PC-9 (cell line): ENCODE measurements at regions not wholly inside any gene's neighbourhood (a gene's known extent, or its start where the extent isn't known, plus 50 kb on each side); places are given as distances from the start of the nearest gene placed in this dataset.

Source experiments
- BruUV-seq: library from RNA; stranded (reverse); fragments of 400-500 nt; replicated peaks from 2 replicates; lab custom pipeline; 2021; lab: Mats Ljungman, UMichigan
- CTCF ChIA-PET: fragments of 300-600 bp; sonication (Branson Sonifier 250); formaldehyde crosslinking; loops from one replicate; lab custom pipeline; 2022; ENCODE audit warnings: antibody characterized with exemption; lab: Charles Lee
- POLR2A ChIA-PET: fragments of 300-600 bp; sonication (Branson Sonifier 250); formaldehyde crosslinking; loops from one replicate; lab custom pipeline; 2022; ENCODE audit warnings: antibody characterized with exemption; ENCODE audit not compliant: unreplicated experiment; lab: Charles Lee
- DNase-seq, 2 experiments: peaks; one replicate each; pipeline versions ENCODE4 v3.0.0 to v3.0.0-alpha.2; 2015 to 2022; ENCODE audit warnings: mixed read lengths in 1 of 2
- H2AFZ ChIP-seq: fragments of 200-600 bp; sonication (generic); 2 replicates; pipeline ENCODE4 v1.8.1; 2017; ENCODE audit warnings: antibody characterized with exemption
- H3F3A ChIP-seq: fragments of 200-600 bp; sonication (generic); 2 replicates; pipeline ENCODE4 v1.8.1; 2017; ENCODE audit warnings: antibody characterized with exemption, mild to moderate bottlenecking, low read depth; ENCODE audit not compliant: insufficient read depth
- H3K27ac ChIP-seq: fragments of 200-600 bp; sonication (generic); 2 replicates; pipeline ENCODE4 v1.6.1; 2016; ENCODE audit warnings: mixed run types
- H3K27me3 ChIP-seq: fragments of 200-600 bp; sonication (generic); 2 replicates; pipeline ENCODE4 v1.6.1; 2016; ENCODE audit warnings: low read depth, mixed run types; ENCODE audit not compliant: insufficient read depth
- H3K36me3 ChIP-seq: fragments of 200-600 bp; sonication (generic); 2 replicates; pipeline ENCODE4 v1.6.1; 2016; ENCODE audit warnings: low read depth, mixed run types
- H3K4me1 ChIP-seq: fragments of 200-600 bp; sonication (generic); replicated peaks from 2 replicates; pipeline ENCODE4 v1.6.1; 2016; ENCODE audit warnings: mixed run types; ENCODE audit not compliant: insufficient read depth
- H3K4me2 ChIP-seq: fragments of 200-600 bp; sonication (generic); 2 replicates; pipeline ENCODE4 v1.6.1; 2017; ENCODE audit warnings: mixed run types
- H3K4me3 ChIP-seq: fragments of 200-600 bp; sonication (generic); 2 replicates; pipeline ENCODE4 v1.6.1; 2016; ENCODE audit warnings: mixed run types
- H3K79me2 ChIP-seq: fragments of 200-600 bp; sonication (generic); 2 replicates; pipeline ENCODE4 v1.6.1; 2017; ENCODE audit warnings: low read depth, mixed run types
- H3K9me2 ChIP-seq: fragments of 200-600 bp; sonication (generic); 2 replicates; pipeline ENCODE4 v1.8.1; 2017; ENCODE audit warnings: mild to moderate bottlenecking; ENCODE audit not compliant: insufficient read depth
- H3K9me3 ChIP-seq: fragments of 200-600 bp; sonication (generic); 2 replicates; pipeline ENCODE4 v1.8.1; 2016; ENCODE audit warnings: low read depth; ENCODE audit not compliant: insufficient read depth
- H4K20me1 ChIP-seq: fragments of 200-600 bp; sonication (generic); 2 replicates; pipeline ENCODE4 v1.8.1; 2017; ENCODE audit not compliant: insufficient read depth
- CTCF ChIP-seq: fragments of 200-600 bp; sonication (generic); conservative IDR thresholded peaks from 2 replicates; pipeline ENCODE4 v1.6.1; 2017; ENCODE audit warnings: mixed run types, antibody characterized with exemption, mild to moderate bottlenecking, moderate library complexity
- EZH2 ChIP-seq: fragments of 200-600 bp; sonication (generic); IDR thresholded peaks from 2 replicates; pipeline ENCODE4 v1.8.0; 2017; ENCODE audit warnings: antibody characterized with exemption, low read depth
- intact Hi-C: fragments of 100-400 bp; cut with micrococcal nuclease; formaldehyde crosslinking; loops from one replicate; pipeline ENCODE4 v1.10.0; 2022; ENCODE audit not compliant: unreplicated experiment

DNA sequence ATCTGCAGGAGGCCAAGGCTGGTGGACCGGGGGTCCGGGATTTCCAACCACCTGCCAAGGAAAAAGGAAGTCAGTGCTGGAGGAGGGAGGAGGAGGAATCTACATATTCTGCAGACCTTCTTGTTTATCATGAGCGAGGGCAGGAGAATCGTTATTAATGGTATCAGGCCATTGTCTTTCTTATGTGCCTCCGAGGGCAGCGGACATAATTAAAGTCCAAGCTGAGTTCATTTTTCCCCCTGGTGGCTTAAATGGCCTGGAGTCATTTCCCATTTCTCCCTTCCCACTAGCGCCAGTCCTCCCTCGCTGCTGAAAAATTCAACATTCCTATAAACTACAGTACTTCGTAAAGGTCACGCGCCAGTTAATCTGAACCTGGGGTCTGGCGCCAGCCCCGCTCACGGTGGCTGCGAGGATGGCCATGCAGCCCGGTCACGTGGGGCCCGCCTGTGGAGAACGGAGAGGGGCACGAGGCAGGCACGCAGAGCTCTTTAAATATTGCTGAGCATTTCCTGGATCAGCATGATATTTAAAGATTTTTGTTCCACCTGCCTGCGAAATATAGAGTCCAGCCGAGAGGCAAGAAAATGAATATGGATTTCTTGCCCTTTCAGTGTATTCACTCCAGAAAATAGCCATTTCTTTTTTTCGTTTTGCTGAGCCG lies 85.2 kb upstream of the PCDH8 start:
- TF ChIP-seq EZH2 (no peak), CTCF (no peak)
- H3K79me2 ChIP-seq, result no peaks in the 10 kb centered on the region
- DNase-seq, result no peak
- H3K36me3 ChIP-seq, result no peaks in the 10 kb centered on the region
- H3K4me2 ChIP-seq, result no peak overlapping the region
- no peaks in the 10 kb centered on the region for H3K9me2 ChIP-seq
- H3K4me1 ChIP-seq, result no peaks in the 10 kb centered on the region
- H2AFZ ChIP-seq, result no peak overlapping the region
- ChIA-PET CTCF (no interaction called here), POLR2A (no interaction called here)
- no peaks in the 10 kb centered on the region for H3F3A ChIP-seq
- no peaks in the 10 kb centered on the region for H3K9me3 ChIP-seq
- H3K4me3 ChIP-seq, result no peak overlapping the region
- BruUV-seq, result no TSS peak
- H3K27ac ChIP-seq, result no peak overlapping the region
- intact Hi-C loops, result no loop called here
- H3K27me3 ChIP-seq, result peaks cover 25% of the 10 kb centered on the region
- no peaks in the 10 kb centered on the region for H4K20me1 ChIP-seq

DNA sequence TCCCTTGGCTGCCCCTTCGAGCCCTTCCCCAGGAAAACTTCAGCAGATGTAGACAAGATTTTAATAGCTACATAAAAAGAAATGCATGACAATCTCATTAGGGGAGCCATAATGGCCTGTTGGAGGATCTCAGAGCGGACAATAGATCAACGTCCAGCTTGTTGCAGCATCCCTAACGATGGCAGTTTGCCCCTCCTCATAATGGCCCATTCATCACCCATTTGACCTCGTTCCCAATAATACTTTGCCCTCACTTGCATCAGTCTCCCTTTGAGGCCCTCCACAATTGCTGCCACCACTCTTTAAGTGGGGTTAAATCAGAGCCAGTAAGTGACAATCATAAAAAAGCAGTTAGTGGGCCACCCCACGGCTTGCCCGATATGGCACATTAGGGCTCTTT lies 84.7 kb upstream of the PCDH8 start:
- TF ChIP-seq CTCF (no peak), EZH2 (no peak)
- H3K4me2 ChIP-seq, result no peak overlapping the region
- no peak overlapping the region for H3K4me3 ChIP-seq
- no peak overlapping the region for H3K27ac ChIP-seq
- H3K9me3 ChIP-seq, result no peaks in the 10 kb centered on the region
- H3F3A ChIP-seq, result no peaks in the 10 kb centered on the region
- no TSS peak for BruUV-seq
- no peaks in the 10 kb centered on the region for H3K4me1 ChIP-seq
- CTCF ChIA-PET, result no interaction called here
- POLR2A ChIA-PET, result no interaction called here
- H3K36me3 ChIP-seq, result no peaks in the 10 kb centered on the region
- no peaks in the 10 kb centered on the region for H4K20me1 ChIP-seq
- no peak for DNase-seq
- H3K27me3 ChIP-seq, result peaks cover 29% of the 10 kb centered on the region
- no peaks in the 10 kb centered on the region for H3K9me2 ChIP-seq
- intact Hi-C loops, result no loop called here
- H3K79me2 ChIP-seq, result no peaks in the 10 kb centered on the region
- H2AFZ ChIP-seq, result no peak overlapping the region

DNA sequence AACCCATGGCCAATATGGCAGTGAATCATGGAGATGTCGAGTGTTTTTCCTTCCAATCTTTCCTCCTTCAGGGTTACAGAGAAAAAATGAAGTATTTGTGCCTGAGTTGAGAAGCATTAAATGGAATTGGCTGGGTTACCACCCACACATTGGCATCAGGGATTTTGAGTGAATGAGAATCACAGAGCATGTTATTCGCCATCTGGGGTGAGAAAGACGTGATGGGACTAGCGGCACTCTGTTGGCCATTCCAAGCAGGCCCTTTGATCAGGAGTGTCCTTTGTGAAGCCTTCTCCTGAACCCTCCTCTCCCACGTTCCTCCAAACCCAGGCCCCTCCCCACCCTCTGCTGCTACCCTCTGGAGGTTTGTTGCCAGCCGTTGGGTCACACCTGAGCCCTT lies 84.2 kb upstream of the PCDH8 start:
- Histone ChIP-seq H3K36me3 (no peaks in the 10 kb centered on the region), H3K4me1 (no peaks in the 10 kb centered on the region), H2AFZ (no peak overlapping the region), H3K27ac (no peak overlapping the region), H3K79me2 (no peaks in the 10 kb centered on the region), H3K9me2 (no peaks in the 10 kb centered on the region), H3K4me3 (no peak overlapping the region), H3F3A (no peaks in the 10 kb centered on the region), H4K20me1 (no peaks in the 10 kb centered on the region), H3K9me3 (no peaks in the 10 kb centered on the region), H3K4me2 (no peak overlapping the region), H3K27me3 (peaks cover 33% of the 10 kb centered on the region)
- TF ChIP-seq CTCF (no peak), EZH2 (no peak)
- POLR2A ChIA-PET, result no interaction called here
- DNase-seq, result no peak
- intact Hi-C loops, result no loop called here
- no TSS peak for BruUV-seq
- CTCF ChIA-PET, result no interaction called here
